GM23248 (cell line): ENCODE measurements at regions not wholly inside any gene's neighbourhood (a gene's known extent, or its start where the extent isn't known, plus 50 kb on each side); places are given as distances from the start of the nearest gene placed in this dataset.

Source experiments
- EZH2 ChIP-seq: fragments of 200-600 bp; sonication (generic); IDR thresholded peaks from 2 replicates; pipeline ENCODE4 v1.6.1; 2018; ENCODE audit warnings: antibody characterized with exemption, mild to moderate bottlenecking; ENCODE audit not compliant: insufficient read depth, poor library complexity, severe bottlenecking
- EZH2phosphoT487 ChIP-seq: fragments of 200-600 bp; sonication (generic); IDR thresholded peaks from 2 replicates; pipeline ENCODE4 v1.6.1; 2018; ENCODE audit warnings: antibody characterized with exemption, moderate library complexity, mild to moderate bottlenecking, low read depth; ENCODE audit not compliant: insufficient read depth

- TF ChIP-seq EZH2 (no peak), EZH2phosphoT487 (no peak)
Observed at GRCh38 chr18:45503990-45504389, 111.3 kb upstream of the SLC14A2 start.
